HG03095 (cell line): ENCODE measurements at regions not wholly inside any gene's neighbourhood (a gene's known extent, or its start where the extent isn't known, plus 50 kb on each side); places are given as distances from the start of the nearest gene placed in this dataset.
"Not testable (repeated sequence)": the region's sequence is repeated elsewhere in the genome, so short reads cannot be mapped to it uniquely, and the experiment has no call there.

Source experiments
- ATAC-seq: cut with Tn5 transposase; IDR thresholded peaks from one replicate; pipeline ENCODE4 v1.9.1; 2021; ENCODE audit warnings: moderate library complexity; ENCODE audit not compliant: unreplicated experiment

- ATAC-seq, result no peak
Measured at GRCh38 chr5:92951746-92952145, 629.3 kb downstream of the NR2F1-AS1 start.

- no peak for ATAC-seq
Measured at GRCh38 chr5:92946546-92946945, 634.5 kb downstream of the NR2F1-AS1 start.

- no peak for ATAC-seq
Measured at GRCh38 chr5:92945605-92946097, 635.4 kb downstream of the NR2F1-AS1 start.

- ATAC-seq, result no peak
Measured at GRCh38 chr5:92944903-92945604, 636.0 kb downstream of the NR2F1-AS1 start.

GRCh38 chr5:92944337-92944736, 636.7 kb downstream of the NR2F1-AS1 start:
- ATAC-seq, result no peak

GRCh38 chr5:92942762-92943161, 638.3 kb downstream of the NR2F1-AS1 start:
- ATAC-seq, result no peak

- no peak for ATAC-seq
Measured at GRCh38 chr5:92941806-92942205, 639.2 kb downstream of the NR2F1-AS1 start.

- ATAC-seq, result no peak
Measured at GRCh38 chr5:92939428-92939827, 641.6 kb downstream of the NR2F1-AS1 start.

- not testable (repeated sequence) for ATAC-seq
Measured at GRCh38 chr5:92937396-92937795, 643.6 kb downstream of the NR2F1-AS1 start.

GRCh38 chr5:92930057-92930456, 651.0 kb downstream of the NR2F1-AS1 start:
- ATAC-seq, result no peak

- no peak for ATAC-seq
Measured at GRCh38 chr5:92927291-92927778, 653.7 kb downstream of the NR2F1-AS1 start.

- ATAC-seq, result no peak
Measured at GRCh38 chr5:92923885-92924284, 657.1 kb downstream of the NR2F1-AS1 start.

- ATAC-seq, result no peak
Measured at GRCh38 chr5:92922231-92922967, 658.6 kb downstream of the NR2F1-AS1 start.

- no peak for ATAC-seq
Measured at GRCh38 chr5:92917044-92917443, 664.0 kb downstream of the NR2F1-AS1 start.

GRCh38 chr5:92916036-92916435, 665.0 kb downstream of the NR2F1-AS1 start:
- ATAC-seq, result no peak

GRCh38 chr5:92912283-92912682, 668.7 kb downstream of the NR2F1-AS1 start:
- ATAC-seq, result no peak

- no peak for ATAC-seq
Measured at GRCh38 chr5:92911851-92912250, 669.2 kb downstream of the NR2F1-AS1 start.

- no peak for ATAC-seq
Measured at GRCh38 chr5:92911293-92911692, 669.7 kb downstream of the NR2F1-AS1 start.

GRCh38 chr5:92909602-92909962, 671.4 kb downstream of the NR2F1-AS1 start:
- ATAC-seq, result no peak

GRCh38 chr5:92908952-92909601, 671.9 kb downstream of the NR2F1-AS1 start:
- no peak for ATAC-seq

- ATAC-seq, result peak; percentile 78
Measured at GRCh38 chr5:92907938-92908606, 672.9 kb downstream of the NR2F1-AS1 start.
